Common myeloid progenitor, CD34-positive (primary cell): ENCODE measurements at regions not wholly inside any gene's neighbourhood (a gene's known extent, or its start where the extent isn't known, plus 50 kb on each side); places are given as distances from the start of the nearest gene placed in this dataset.

Experiments
- CTCF ChIA-PET: fragments of 350-600 bp; sonication (Branson Sonifier 250); formaldehyde crosslinking; loops from one replicate; lab custom pipeline; 2021; ENCODE audit warnings: antibody characterized with exemption; lab: Charles Lee
- POLR2A ChIA-PET: fragments of 350-600 bp; sonication (Branson Sonifier 250); formaldehyde crosslinking; loops from one replicate; lab custom pipeline; 2021; ENCODE audit warnings: antibody characterized with exemption; lab: Charles Lee
- DNase-seq, 3 donors: peaks; one replicate each; pipeline versions ENCODE4 v3.0.0 to v3.0.0-alpha.2; 2013
- H3K27ac ChIP-seq, 2 experiments: 1 replicate in 1 of 2; 2 replicates in 1 of 2; pipeline ENCODE4 v1.7.0; 2013; ENCODE audit warnings: inconsistent platforms in 2 of 2, low read length in 2 of 2, mild to moderate bottlenecking in 2 of 2, low read depth in 1 of 2, moderate library complexity in 1 of 2; ENCODE audit not compliant: severe bottlenecking in 2 of 2, insufficient read depth in 1 of 2, poor library complexity in 1 of 2
- H3K27me3 ChIP-seq, 5 experiments: replicated peaks in 2 of 5; 1 replicate in 3 of 5; 2 replicates in 2 of 5; pipeline versions ENCODE4 v1.6.1 to v1.7.0; 2013; ENCODE audit warnings: low read length in 4 of 5, mild to moderate bottlenecking in 2 of 5, moderate library complexity in 2 of 5, inconsistent platforms in 1 of 5; ENCODE audit not compliant: insufficient read depth in 5 of 5, control insufficient read depth in 4 of 5
- H3K36me3 ChIP-seq, 4 experiments: 1 replicate in 2 of 4; 2 replicates in 2 of 4; pipeline versions ENCODE4 v1.6.1 to v1.7.0; 2013; ENCODE audit warnings: low read length in 3 of 4, control low read depth in 1 of 4, mild to moderate bottlenecking in 1 of 4; ENCODE audit not compliant: control insufficient read depth in 4 of 4, insufficient read depth in 4 of 4
- H3K4me1 ChIP-seq, 4 experiments: 1 replicate in 3 of 4; 2 replicates in 1 of 4; pipeline versions ENCODE4 v1.6.1 to v1.7.1; 2013; ENCODE audit warnings: low read length in 3 of 4, mild to moderate bottlenecking in 3 of 4, control low read depth in 1 of 4, inconsistent platforms in 1 of 4, moderate library complexity in 1 of 4; ENCODE audit not compliant: control insufficient read depth in 4 of 4, insufficient read depth in 4 of 4; ENCODE audit errors: control extremely low read depth in 1 of 4
- H3K4me3 ChIP-seq, 7 experiments: 1 replicate in 4 of 7; 2 replicates in 3 of 7; pipeline versions ENCODE4 v1.5.1 to v1.7.0; 2013; ENCODE audit warnings: mild to moderate bottlenecking in 7 of 7, low read length in 6 of 7, moderate library complexity in 6 of 7, inconsistent platforms in 2 of 7, low read depth in 2 of 7, control low read depth in 1 of 7; ENCODE audit not compliant: insufficient read depth in 4 of 7, control insufficient read depth in 1 of 7; ENCODE audit errors: extremely low read depth in 1 of 7
- H3K9me3 ChIP-seq, 5 experiments: 1 replicate in 4 of 5; 2 replicates in 1 of 5; pipeline versions ENCODE4 v1.6.1 to v1.7.1; 2013; ENCODE audit warnings: low read length in 4 of 5, mild to moderate bottlenecking in 2 of 5, inconsistent platforms in 1 of 5, low read depth in 1 of 5, moderate library complexity in 1 of 5; ENCODE audit not compliant: control insufficient read depth in 4 of 5, insufficient read depth in 2 of 5; ENCODE audit errors: control extremely low read depth in 1 of 5
- WGBS: methylation state at CpG from one replicate; pipeline ENCODE4 v1.1.5; 2013; ENCODE audit not compliant: insufficient coverage; 5-methylcytosine and 5-hydroxymethylcytosine counted together

GRCh38 chr13:108433976-108434755 lies 164.6 kb downstream of the TNFSF13B start:
- ChIA-PET POLR2A (no interaction called here), CTCF (no interaction called here)
- 100% methylated on average over 1 of the region's 4 CpGs for WGBS
- Histone ChIP-seq H3K4me3 (no peak overlapping the region), H3K27ac (no peak overlapping the region), H3K27me3 (no peaks in the 10 kb centered on the region), H3K9me3 (no peaks in the 10 kb centered on the region), H3K36me3 (no peaks in the 10 kb centered on the region), H3K4me1 (no peaks in the 10 kb centered on the region)
- no peak for DNase-seq

GRCh38 chr13:108435393-108436149 lies 166.1 kb downstream of the TNFSF13B start:
- Histone ChIP-seq H3K4me3 (no peak overlapping the region), H3K36me3 (no peaks in the 10 kb centered on the region), H3K27ac (no peak overlapping the region), H3K9me3 (no peaks in the 10 kb centered on the region), H3K4me1 (no peaks in the 10 kb centered on the region), H3K27me3 (no peaks in the 10 kb centered on the region)
- ChIA-PET POLR2A (no interaction called here), CTCF (no interaction called here)
- DNase-seq, result no peak
- WGBS, result 90% methylated on average over 2 of the region's 5 CpGs

- H3K4me3 ChIP-seq, result no peak overlapping the region
- H3K36me3 ChIP-seq, result no peaks in the 10 kb centered on the region
- CTCF ChIA-PET, result no interaction called here
- no peaks in the 10 kb centered on the region for H3K4me1 ChIP-seq
- no peak overlapping the region for H3K27ac ChIP-seq
- no peaks in the 10 kb centered on the region for H3K9me3 ChIP-seq
- WGBS, result 82% methylated on average over 2 of the region's 2 CpGs
- H3K27me3 ChIP-seq, result no peaks in the 10 kb centered on the region
- POLR2A ChIA-PET, result no interaction called here
- no peak for DNase-seq
Observed at GRCh38 chr13:108437496-108437895, 168.0 kb downstream of the TNFSF13B start.

- ChIA-PET CTCF (no interaction called here), POLR2A (no interaction called here)
- Histone ChIP-seq H3K4me3 (no peak overlapping the region), H3K4me1 (no peaks in the 10 kb centered on the region), H3K36me3 (no peaks in the 10 kb centered on the region), H3K9me3 (no peaks in the 10 kb centered on the region), H3K27ac (no peak overlapping the region), H3K27me3 (no peaks in the 10 kb centered on the region)
- WGBS, result 96% methylated on average over 3 of the region's 7 CpGs
- no peak for DNase-seq
Observed at GRCh38 chr13:108439556-108439955, 170.0 kb downstream of the TNFSF13B start.

- Histone ChIP-seq H3K27ac (no peak overlapping the region), H3K27me3 (no peaks in the 10 kb centered on the region), H3K36me3 (no peaks in the 10 kb centered on the region), H3K4me1 (no peaks in the 10 kb centered on the region), H3K4me3 (no peak overlapping the region), H3K9me3 (no peaks in the 10 kb centered on the region)
- ChIA-PET POLR2A (no interaction called here), CTCF (no interaction called here)
- peak in 1 of 3 donors; percentile 4 for DNase-seq
- WGBS, result 96% methylated on average over 5 of the region's 6 CpGs
Observed at GRCh38 chr13:108444448-108444847, 174.9 kb downstream of the TNFSF13B start.

- POLR2A ChIA-PET, result no interaction called here
- no peaks in the 10 kb centered on the region for H3K4me1 ChIP-seq
- no peak for DNase-seq
- no peak overlapping the region for H3K27ac ChIP-seq
- peaks cover 0 to 5% (median 0%) of the 10 kb centered on the region in 5 experiments for H3K9me3 ChIP-seq
- H3K36me3 ChIP-seq, result no peaks in the 10 kb centered on the region
- CTCF ChIA-PET, result no interaction called here
- no peaks in the 10 kb centered on the region for H3K27me3 ChIP-seq
- H3K4me3 ChIP-seq, result no peak overlapping the region
Observed at GRCh38 chr13:108448891-108449290, 179.4 kb downstream of the TNFSF13B start.

- ChIA-PET CTCF (no interaction called here), POLR2A (interaction anchor here (0.6 kb wide), 1 partner anchor 181 kb away, joined by 3 read pairs; no protein-coding TSS in a partner anchor)
- Histone ChIP-seq H3K27ac (no peak overlapping the region), H3K4me3 (no peak overlapping the region), H3K4me1 (no peaks in the 10 kb centered on the region), H3K9me3 (peaks cover 0 to 5% (median 0%) of the 10 kb centered on the region in 5 experiments), H3K27me3 (no peaks in the 10 kb centered on the region), H3K36me3 (no peaks in the 10 kb centered on the region)
- WGBS, result 100% methylated on average over 2 of the region's 5 CpGs
- no peak for DNase-seq
Observed at GRCh38 chr13:108451121-108451520, 178.3 kb upstream of the MYO16 start.
